ENCODE measurements at regions not wholly inside any gene's neighbourhood (a gene's known extent, or its start where the extent isn't known, plus 50 kb on each side); places are given as distances from the start of the nearest gene placed in this dataset.

- TF ChIP-seq EZH2 (IDR thresholded peaks at IDR 0.05; ENCODE audit: insufficient read depth, poor library complexity, severe bottlenecking) (no peak), EZH2phosphoT487 (IDR thresholded peaks at IDR 0.05; ENCODE audit: insufficient read depth, low read depth) (no peak)
Observed at GRCh38 chr2:82340578-82341053, 2036.1 kb upstream of the LRRTM1 start.

All from GM23248 (cell line).